HG03354 (cell line): ENCODE measurements at regions not wholly inside any gene's neighbourhood (a gene's known extent, or its start where the extent isn't known, plus 50 kb on each side); places are given as distances from the start of the nearest gene placed in this dataset.
A peak's percentile ranks its signal among the peaks of the same experiment; 100 is the strongest.

Source experiments
- ATAC-seq: cut with Tn5 transposase; IDR thresholded peaks from one replicate; pipeline ENCODE4 v1.9.1; 2021; ENCODE audit warnings: mild to moderate bottlenecking; ENCODE audit not compliant: unreplicated experiment, poor library complexity, severe bottlenecking

DNA sequence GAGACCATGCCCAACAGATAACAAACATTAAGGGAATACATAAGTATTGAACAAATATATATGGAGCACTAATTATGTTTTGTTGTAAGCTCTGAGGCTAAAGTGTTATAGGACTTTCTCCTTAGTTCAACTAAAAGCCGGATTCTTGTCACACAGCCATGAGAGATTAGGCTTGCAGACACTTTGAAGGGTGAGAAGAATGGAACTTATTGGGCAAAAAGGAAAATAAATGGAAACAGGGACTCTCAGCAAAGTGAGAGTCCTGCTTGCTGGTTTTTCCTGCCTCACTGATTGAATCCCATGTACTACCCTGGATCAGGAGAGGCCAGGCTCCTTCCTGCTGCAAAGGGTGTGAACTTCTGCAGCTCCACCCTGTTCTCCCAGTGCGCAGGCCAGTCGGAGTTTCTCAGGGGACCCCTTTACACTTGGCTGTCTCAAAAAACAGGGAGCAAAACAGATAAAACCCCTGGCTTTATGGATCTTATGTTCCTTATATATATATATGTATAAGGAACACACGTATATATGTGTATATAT is 77.1 kb upstream of the FUT8 start:
- no peak for ATAC-seq

DNA sequence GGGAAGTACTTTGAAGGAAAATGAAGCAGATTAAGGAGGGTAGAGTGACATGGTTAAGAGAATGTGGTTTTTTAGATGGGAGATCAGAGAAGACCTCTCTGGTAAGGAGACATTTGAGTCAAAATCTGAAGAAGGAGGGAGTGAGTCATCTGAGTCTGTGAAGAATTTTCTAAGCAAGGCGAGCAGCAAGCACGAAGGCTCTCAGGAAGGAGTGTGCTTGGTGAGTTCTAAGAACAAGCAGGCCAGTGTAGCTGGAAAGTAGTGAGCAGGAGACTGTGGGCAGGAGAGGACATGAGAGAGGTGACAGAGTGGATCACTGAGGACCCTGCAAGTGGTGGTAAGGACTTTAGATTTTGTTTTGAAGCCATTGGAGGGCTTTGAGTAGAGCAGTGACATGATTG is 76.3 kb upstream of the FUT8 start:
- ATAC-seq: peak; percentile 49

DNA sequence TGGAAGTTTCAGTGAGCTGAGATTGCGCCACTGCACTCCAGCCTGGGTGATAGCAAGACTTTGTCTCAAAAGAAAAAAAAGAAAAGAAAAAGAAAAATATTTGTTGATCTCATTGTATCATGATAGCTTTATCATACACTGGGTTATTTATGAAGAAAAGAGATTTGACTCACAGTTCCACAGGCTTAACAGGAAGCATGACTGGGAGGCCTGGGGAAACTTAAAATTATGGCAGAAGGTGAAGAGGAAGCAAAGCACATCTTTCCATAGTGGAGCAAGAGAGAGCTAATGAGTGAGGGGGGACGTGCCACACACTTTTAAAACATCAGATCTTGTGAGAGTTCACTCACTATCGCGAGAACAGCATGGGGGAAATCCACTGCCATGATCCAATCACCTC is 72.7 kb upstream of the FUT8 start:
- ATAC-seq: no peak

DNA sequence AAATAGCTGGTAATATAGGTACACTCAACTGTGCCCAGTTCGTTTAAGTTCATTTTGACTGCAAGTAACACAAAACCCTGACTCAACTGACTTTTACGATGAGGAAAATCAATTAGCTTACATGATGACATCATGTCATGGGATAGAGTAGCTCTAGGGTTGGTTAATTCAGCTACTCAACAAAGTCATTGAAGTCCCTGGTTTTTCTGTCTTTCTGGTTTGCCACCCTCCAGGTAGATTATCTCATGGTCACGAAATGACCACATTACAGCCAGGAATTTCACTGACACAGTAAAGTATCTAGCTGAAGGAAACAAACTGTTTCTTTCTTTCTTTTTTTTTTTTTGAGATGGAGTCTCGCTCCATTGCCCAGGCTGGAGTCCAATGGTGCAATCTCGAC is 68.5 kb upstream of the FUT8 start:
- no peak for ATAC-seq

DNA sequence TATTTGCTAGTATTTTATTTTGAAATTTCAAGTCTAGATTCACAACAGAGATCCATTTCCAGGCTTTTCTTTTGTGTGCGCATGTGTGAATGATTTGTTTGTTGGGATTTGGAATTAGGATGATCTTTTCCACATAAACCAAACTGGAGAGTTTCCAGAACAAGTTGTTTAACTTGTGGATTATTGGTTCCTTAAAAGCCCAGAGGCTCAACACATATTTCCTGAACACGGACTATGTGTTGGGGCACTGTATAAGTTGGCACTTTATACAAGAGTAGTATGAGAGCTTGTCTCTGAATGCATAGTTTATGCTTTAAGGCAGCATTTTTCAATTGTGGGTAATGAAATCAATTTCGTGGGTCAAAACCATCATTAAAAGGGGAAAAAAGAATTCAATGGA is 67.3 kb upstream of the FUT8 start:
- ATAC-seq: no peak

DNA sequence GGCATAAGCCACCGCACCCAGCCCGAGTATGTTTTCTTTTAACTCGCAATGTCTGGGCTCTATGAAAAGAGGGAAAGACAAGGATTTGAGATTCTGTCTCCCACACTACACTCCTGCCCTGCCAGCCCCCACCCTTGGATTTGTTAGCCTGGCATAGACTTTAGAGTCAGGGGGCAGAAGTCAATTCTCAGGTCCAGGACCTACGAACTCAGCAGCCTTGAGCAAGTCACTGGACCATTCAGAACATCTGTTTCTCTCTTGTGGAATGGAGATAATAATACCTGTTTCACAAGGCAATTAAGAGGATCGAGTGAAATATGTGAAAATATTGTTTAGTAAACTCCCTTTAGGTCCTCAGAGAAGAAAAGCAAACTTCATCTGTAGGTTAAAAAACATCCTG is 66.1 kb upstream of the FUT8 start:
- ATAC-seq: no peak

DNA sequence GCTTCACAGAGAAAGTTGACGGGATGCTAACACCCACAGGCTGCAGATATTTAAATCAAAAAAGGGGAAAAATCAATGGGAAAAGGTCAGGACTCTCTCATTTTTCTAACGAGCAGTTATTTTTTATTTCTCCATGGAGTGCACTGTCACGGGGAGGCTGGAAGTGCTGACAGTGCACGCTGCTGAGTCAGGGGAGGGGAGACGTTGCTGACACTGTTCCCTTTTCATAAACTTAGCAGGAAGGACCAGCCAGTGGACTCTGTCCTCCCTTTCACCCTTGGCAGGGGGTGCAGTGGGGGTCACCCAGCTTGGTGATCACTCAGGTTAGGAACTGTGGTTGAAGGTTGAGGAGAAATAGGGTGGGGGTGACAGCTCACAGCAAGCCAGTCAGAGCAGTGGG is 65.6 kb upstream of the FUT8 start:
- no peak for ATAC-seq

DNA sequence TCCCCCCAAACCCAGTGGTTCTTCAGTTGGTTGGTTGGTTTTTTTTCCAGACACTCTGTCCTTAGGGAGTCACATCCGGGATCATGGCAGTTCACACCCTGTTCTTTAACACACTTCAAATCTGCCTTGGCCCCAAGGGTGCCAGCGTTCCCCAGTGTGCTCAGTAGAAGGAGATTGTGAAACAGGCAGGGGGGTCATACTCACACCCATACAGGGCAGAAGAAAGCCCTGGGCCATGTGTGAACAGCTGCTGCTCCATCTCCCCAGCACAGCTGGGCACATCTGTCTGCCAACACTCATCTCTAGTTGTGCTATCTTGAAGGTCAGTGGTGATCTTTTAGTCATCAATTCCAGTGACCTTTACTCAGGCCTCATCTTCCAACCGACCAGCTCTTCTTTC is 64.4 kb upstream of the FUT8 start:
- no peak for ATAC-seq

DNA sequence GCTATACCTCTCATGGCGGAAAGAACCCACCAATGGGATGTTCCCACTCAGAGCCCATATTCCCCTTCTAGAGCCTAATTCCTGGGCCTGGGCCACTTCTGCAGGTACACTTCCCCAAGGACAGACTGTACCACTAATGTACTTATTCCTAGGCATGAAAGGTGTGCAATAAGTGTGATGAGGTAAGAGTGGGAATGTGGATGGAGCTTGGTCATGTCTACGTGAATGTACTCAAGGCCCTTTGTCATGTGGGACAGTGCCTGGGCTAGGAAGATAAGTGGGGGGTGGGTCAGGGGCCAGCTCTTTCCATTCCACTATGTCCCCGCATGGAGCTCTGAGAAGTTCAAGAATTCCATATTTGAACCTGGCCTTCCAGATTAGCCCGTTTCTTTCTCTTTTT is 63.4 kb upstream of the FUT8 start:
- ATAC-seq: no peak

DNA sequence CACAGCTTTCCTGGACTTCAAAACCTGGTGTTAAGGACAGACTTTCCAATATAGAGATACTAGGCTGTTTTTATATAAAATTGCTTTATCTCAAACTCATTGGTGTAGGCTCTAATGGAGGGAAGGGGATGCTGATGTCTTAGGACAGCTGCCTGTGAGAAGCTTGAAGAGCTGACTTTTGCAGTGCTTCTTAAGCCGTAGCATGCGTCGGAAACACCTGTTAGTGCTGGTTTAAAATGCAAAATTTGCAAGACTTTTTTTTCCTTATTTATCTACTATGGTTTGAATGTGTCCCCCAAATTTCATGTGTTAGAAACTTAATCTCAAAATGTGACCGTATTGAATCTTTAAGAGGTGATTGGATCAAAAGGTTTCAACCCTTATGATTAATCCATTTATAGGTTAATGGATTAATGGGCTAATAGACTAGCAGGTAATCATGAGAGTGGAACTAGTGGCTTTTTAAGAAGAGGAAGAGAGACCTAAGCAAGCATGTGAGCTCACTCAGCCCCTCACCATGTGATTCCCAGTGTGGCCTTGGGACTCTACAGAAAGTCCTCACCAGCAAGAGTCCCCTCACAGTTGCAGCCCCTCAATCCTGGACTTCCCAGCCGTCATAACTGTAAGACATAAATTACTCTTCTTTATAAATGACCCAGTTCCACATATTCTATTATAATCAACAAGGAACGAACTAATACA is 60.9 kb upstream of the FUT8 start:
- peak; percentile 64 for ATAC-seq

DNA sequence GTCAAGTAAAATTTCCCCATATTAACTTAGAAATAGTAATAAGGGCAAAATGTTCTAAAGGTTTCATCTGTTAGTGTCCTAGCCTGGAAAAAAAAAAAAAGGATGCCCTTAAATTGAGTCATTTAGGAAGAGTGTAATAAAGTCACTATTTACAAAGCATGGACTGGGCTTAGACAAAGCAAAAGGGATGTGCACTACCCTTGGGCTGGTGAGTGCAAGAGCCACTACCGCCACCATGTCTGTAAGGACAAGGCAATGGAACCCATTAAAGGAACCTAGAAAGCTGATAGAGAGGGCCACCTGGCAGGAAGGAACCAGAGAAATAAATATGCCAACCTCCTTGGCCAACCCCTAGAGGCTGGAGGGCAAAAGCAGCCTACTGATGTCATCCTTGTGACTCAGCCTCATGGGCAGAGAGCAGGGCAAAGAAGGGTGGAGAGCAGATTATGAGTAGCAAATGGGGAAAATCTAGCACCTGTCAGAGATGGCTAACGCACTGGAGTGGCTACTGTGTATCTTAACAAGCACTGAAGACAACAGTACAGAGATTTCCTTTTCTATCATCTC is 59.5 kb upstream of the FUT8 start:
- no peak for ATAC-seq

DNA sequence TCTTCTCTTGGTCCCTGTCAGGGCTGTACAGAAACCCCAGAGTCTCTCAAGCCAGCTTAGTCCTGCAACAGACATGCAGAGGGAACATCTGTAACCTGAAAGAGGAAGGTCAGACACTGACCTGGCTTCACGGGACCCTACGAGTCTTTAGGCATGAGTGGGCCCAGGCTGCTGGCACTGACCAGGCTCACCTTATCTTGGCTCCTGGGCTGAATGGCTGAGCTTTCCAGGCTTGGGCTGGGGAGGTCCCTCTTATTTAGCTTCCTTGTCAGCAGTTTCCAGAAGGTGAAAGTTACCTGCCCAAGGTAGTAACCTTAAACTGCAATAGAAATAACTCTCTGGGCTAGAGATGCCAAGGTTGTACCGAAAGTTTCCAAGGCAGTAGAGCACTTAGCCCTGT is 58.4 kb upstream of the FUT8 start:
- ATAC-seq: no peak

DNA sequence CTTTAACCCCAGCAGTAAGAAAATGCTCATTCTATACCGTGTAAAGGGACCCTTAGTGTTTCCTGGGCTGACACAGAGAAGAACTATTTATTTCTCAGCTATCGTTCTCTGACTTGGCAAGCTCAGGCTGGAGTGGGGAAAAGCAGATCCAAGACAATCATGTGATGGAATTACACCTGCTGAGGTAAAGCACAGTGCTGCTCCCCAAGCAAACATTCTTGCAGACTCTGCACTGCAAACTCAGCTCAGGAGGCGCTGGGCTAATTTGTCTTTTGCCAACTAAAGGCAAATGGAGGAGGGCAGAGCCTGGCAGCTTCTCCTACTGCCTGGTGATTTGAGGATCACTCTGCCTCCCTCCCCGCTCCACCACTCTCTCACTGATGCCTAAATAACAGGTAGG is 57.8 kb upstream of the FUT8 start:
- ATAC-seq: no peak

DNA sequence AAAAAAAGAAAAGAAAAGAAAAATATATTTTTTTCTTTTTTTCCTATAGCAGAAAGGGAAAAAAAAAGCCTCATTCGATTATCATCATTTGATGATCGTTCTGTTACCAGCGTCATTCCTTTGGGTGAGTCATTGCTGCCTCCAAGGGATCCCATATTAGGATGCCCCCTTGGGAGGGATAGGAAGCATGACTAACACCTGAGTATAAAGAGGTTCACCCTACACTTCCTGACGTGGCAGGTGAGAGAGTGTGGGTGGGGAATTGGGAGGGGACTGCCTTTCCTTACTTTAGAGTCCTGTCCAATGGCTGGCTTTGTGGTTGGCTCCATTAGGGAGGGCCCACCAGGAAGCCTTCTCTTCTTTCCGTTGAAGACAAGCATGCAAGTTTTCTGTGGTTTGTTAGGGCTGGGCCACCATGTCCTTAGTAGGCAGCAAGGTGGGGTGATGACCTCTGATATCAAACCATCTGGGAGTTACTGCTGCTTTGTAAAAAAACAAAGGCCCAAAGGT is 56.1 kb upstream of the FUT8 start:
- no peak for ATAC-seq

DNA sequence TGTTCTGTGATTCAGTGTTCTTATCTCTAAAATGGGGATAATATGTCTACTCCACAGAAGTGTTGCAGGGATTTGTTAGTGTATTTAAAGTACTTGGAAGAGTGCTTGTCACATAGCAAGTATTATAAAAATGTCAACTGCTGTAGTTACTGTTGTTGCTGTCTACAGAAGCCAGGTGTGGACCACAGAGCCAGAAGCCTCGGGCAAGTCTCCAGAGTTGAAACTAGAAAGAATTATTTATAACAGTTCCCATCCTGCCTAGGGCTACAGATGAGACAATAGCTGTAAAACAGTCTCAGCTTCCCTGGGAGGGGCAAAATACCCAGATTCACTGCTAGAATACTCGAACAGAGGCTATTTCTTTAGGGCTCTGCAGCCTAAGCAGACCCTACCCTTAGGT is 55.4 kb upstream of the FUT8 start:
- ATAC-seq: peak; percentile 55

DNA sequence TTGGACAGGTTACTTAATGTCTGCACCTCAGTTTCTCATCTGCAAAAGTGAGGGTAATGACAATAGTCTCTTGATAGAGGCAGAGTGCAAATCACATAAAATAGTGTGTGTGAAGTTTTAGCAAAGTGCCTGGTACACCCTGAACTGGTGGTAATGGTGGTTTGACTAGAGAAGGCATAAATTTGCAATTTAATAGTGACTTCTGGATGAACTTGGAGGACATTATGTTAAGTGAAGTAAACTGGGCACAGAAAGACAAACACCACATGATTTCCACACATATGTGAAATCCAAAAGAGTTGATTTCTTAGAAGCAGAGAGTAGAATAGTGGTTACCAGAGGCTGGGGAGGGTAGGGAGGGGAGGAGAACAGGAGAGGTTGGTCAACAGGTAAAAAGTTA is 54.8 kb upstream of the FUT8 start:
- no peak for ATAC-seq

DNA sequence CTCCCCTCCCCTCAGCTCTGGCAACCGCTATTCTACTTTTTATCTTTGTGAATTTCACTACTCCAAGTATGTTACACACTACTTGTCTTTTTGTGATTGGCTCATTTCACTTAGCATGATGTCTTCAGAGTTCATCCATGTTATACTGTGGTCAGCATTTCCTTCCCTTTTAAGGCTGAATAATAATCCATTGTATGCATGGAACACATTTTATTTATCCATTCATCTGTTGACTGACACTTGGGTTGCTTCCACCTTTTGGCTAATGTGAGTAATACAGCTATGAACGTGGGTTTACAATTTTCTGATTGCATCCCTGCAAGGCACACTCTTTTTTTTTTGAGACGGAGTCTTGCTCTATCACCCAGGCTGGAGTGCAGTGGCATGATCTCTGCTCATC is 53.0 kb upstream of the FUT8 start:
- ATAC-seq: no peak

DNA sequence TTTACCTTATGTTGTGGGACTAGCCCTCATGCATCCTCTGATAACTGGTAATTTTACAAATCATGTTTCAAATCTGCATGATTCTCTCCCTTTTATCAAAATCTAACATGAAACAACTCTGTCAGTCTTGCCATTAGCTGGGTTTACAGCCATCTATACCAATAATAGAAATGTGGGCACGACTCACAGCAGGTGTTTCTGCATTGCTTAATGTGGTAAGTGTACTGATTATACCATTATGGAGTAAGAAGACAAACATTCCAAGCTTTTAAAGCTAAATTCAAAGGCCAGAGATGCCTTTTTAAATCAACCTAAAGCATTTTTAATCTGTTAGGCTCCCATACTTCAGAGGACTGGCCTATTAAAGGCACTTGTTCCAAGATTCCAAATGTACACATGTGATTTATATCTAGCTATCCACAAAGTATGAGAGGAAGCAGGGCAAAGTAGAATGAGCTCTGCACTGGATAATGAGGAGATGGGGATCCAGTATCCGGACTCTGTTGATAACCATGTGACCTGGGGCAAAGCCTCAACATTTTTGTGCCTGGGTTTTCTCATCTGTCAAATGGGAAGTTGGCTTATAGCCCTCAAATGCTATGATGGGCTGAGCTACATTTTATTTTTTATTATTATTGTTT is 52.3 kb upstream of the FUT8 start:
- no peak for ATAC-seq

DNA sequence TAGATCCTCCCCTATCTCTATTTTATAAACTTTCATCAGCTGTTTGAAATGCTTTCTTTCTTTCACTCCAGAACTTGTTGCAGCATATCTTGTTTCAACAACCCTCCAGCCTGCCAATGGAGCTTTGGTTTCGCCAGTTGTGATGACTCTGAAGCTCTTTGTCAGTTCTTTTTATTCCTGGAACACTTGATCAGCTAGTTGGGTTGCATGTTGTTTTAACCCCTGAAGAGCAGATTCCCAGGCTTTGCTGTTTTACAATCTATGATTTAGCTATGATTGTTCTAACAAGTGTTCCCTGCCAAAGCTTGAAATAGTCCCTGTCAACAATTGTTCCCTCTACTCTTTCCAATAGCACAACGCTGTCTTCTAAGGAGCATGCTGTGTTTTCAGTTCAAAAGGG is 50.6 kb upstream of the FUT8 start:
- ATAC-seq: no peak
